ENCODE measurements at regions not wholly inside any gene's neighbourhood (a gene's known extent, or its start where the extent isn't known, plus 50 kb on each side); places are given as distances from the start of the nearest gene placed in this dataset.

GRCh38 chr7:17497136-17497535, 198.7 kb downstream of the AHR start:
- H3K36me3 Mint-ChIP-seq, result no peaks in the 10 kb centered on the region
- H3K9me3 Mint-ChIP-seq, result peaks cover 0 to 1% (median 0%) of the 10 kb centered on the region in 7 donors
- DNase-seq, result no peak
- Histone ChIP-seq H4K20me1 (ENCODE audit: insufficient read depth, low read length) (no peaks in the 10 kb centered on the region), H3K27ac (ENCODE audit: low read depth in 1 of 2, low read length in 2 of 2) (no peak overlapping the region), H3K9me3 (replicated peaks in 1 of 2; ENCODE audit: control insufficient read depth in 1 of 2, insufficient read depth in 1 of 2, low read length in 2 of 2) (no peaks in the 10 kb centered on the region), H2AFZ (ENCODE audit: insufficient read depth, low read depth, low read length, poor library complexity, severe bottlenecking) (no peak overlapping the region), H3K4me2 (replicated peaks; ENCODE audit: extremely low read depth, low read length, poor library complexity, severe bottlenecking) (no peak overlapping the region), H3K9ac (ENCODE audit: insufficient read depth, low read length, poor library complexity, severe bottlenecking) (no peak overlapping the region), H3K4me1 (ENCODE audit: control insufficient read depth in 1 of 2, insufficient read depth in 2 of 2, low read length in 2 of 2) (no peaks in the 10 kb centered on the region), H3K79me2 (ENCODE audit: insufficient read depth, low read length) (no peaks in the 10 kb centered on the region), H3K4me3 (replicated peaks in 1 of 3; ENCODE audit: low read depth in 2 of 3, low read length in 3 of 3) (no peak overlapping the region), H3K36me3 (replicated peaks in 1 of 2; ENCODE audit: control insufficient read depth in 1 of 2, insufficient read depth in 2 of 2, low read length in 2 of 2) (no peaks in the 10 kb centered on the region), H3K27me3 (ENCODE audit: control insufficient read depth in 2 of 2, insufficient read depth in 2 of 2, low read length in 2 of 2) (no peaks in the 10 kb centered on the region)
- WGBS (ENCODE audit: insufficient coverage), result 100% methylated on average over 1 of the region's 1 CpG
- H3K4me1 Mint-ChIP-seq, result no peaks in the 10 kb centered on the region
- no peaks in the 10 kb centered on the region for H3K27me3 Mint-ChIP-seq (ENCODE audit: low read depth in 3 of 3)
- H3K4me3 Mint-ChIP-seq, result no peak overlapping the region
- H3K27ac Mint-ChIP-seq, result no peak overlapping the region
- TF ChIP-seq, protein P1, sequence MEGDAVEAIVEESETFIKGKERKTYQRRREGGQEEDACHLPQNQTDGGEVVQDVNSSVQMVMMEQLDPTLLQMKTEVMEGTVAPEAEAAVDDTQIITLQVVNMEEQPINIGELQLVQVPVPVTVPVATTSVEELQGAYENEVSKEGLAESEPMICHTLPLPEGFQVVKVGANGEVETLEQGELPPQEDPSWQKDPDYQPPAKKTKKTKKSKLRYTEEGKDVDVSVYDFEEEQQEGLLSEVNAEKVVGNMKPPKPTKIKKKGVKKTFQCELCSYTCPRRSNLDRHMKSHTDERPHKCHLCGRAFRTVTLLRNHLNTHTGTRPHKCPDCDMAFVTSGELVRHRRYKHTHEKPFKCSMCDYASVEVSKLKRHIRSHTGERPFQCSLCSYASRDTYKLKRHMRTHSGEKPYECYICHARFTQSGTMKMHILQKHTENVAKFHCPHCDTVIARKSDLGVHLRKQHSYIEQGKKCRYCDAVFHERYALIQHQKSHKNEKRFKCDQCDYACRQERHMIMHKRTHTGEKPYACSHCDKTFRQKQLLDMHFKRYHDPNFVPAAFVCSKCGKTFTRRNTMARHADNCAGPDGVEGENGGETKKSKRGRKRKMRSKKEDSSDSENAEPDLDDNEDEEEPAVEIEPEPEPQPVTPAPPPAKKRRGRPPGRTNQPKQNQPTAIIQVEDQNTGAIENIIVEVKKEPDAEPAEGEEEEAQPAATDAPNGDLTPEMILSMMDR (IDR thresholded peaks at IDR 0.05), result no peak
- intact Hi-C loops (cut with micrococcal nuclease), result no loop called here

DNA sequence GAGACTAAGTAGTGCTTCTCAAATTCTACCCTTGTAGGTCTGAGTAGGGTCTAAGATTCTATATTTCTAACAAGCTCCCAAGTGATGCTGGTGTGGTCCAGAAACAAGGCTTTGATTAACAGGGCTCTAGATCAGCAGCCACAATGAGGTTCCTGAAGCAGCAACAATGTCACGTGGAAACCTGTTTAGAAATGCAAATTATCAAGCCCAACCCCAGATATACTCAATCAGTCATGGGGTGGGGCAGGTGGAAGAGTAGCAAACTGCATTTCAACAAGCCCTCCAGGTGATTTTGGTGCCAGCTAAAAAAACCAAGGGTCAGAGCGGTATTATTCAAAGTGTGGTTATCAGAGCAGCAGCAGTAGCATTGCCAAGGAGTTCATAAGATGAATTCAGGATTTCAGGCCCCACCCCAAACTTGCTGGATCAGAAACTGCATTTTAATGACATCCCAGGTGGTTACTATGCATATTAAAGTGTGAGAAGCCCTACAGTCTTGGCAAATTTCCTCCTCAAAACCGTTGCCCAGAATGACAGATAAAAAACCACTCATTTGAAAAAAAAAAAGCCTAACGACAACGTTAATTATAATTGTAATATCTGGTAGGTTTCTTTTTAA, 199.2 kb downstream of the AHR start:
- TF ChIP-seq, protein P1 (IDR thresholded peaks at IDR 0.05), result no peak

More for the DNA sequence above, 199.2 kb downstream of the AHR start:
- Histone ChIP-seq H2AFZ (ENCODE audit: insufficient read depth, low read depth, low read length, poor library complexity, severe bottlenecking) (no peak overlapping the region), H3K79me2 (ENCODE audit: insufficient read depth, low read length) (no peaks in the 10 kb centered on the region), H3K9me3 (replicated peaks in 1 of 2; ENCODE audit: control insufficient read depth in 1 of 2, insufficient read depth in 1 of 2, low read length in 2 of 2) (no peaks in the 10 kb centered on the region), H3K4me3 (replicated peaks in 1 of 3; ENCODE audit: low read depth in 2 of 3, low read length in 3 of 3) (no peak overlapping the region), H3K36me3 (replicated peaks in 1 of 2; ENCODE audit: control insufficient read depth in 1 of 2, insufficient read depth in 2 of 2, low read length in 2 of 2) (no peaks in the 10 kb centered on the region), H3K27ac (ENCODE audit: low read depth in 1 of 2, low read length in 2 of 2) (no peak overlapping the region), H4K20me1 (ENCODE audit: insufficient read depth, low read length) (no peaks in the 10 kb centered on the region), H3K4me2 (replicated peaks; ENCODE audit: extremely low read depth, low read length, poor library complexity, severe bottlenecking) (no peak overlapping the region), H3K9ac (ENCODE audit: insufficient read depth, low read length, poor library complexity, severe bottlenecking) (no peak overlapping the region), H3K27me3 (ENCODE audit: control insufficient read depth in 2 of 2, insufficient read depth in 2 of 2, low read length in 2 of 2) (no peaks in the 10 kb centered on the region), H3K4me1 (ENCODE audit: control insufficient read depth in 1 of 2, insufficient read depth in 2 of 2, low read length in 2 of 2) (no peaks in the 10 kb centered on the region)
- H3K27me3 Mint-ChIP-seq (ENCODE audit: low read depth in 3 of 3), result no peaks in the 10 kb centered on the region
- H3K4me3 Mint-ChIP-seq, result no peak overlapping the region
- H3K36me3 Mint-ChIP-seq, result no peaks in the 10 kb centered on the region
- DNase-seq, result no peak
- H3K9me3 Mint-ChIP-seq, result peaks cover 0 to 1% (median 0%) of the 10 kb centered on the region in 7 donors
- no CpG with 5 or more reads among the region's 5 CpGs for WGBS (ENCODE audit: insufficient coverage)
- peak overlapping the region in 1 of 7 donors; percentile 32 for H3K27ac Mint-ChIP-seq
- intact Hi-C loops (cut with micrococcal nuclease), result no loop called here
- H3K4me1 Mint-ChIP-seq, result no peaks in the 10 kb centered on the region

Measured in CD14-positive monocyte (primary cell).